Endothelial cell of umbilical vein (primary cell): ENCODE measurements at regions not wholly inside any gene's neighbourhood (a gene's known extent, or its start where the extent isn't known, plus 50 kb on each side); places are given as distances from the start of the nearest gene placed in this dataset.

ENCODE experiments used
- BruUV-seq: library from RNA; stranded (reverse); fragments of 400-500 nt; replicated peaks from 2 replicates; lab custom pipeline; 2021; lab: Mats Ljungman, UMichigan
- CTCF ChIA-PET: fragments of 300-600, 350-600 bp; sonication (Branson Sonifier 250); formaldehyde crosslinking; loops from one replicate; lab custom pipeline; 2021; ENCODE audit warnings: antibody characterized with exemption, inconsistent platforms; lab: Charles Lee
- POLR2A ChIA-PET: fragments of 300-600, 350-600 bp; sonication (Branson Sonifier 250); formaldehyde crosslinking; loops from one replicate; lab custom pipeline; 2021; ENCODE audit warnings: antibody characterized with exemption, inconsistent platforms; lab: Charles Lee
- DNase-seq: peaks from one replicate; pipeline ENCODE4 v3.0.0-alpha.2; 2011; ENCODE audit warnings: low read depth, low spot score
- FAIRE-seq: peaks from 2 replicates; lab custom pipeline; 2011; peaks lifted over from hg19 to GRCh38; lab: Jason Lieb, UNC
- H2AFZ ChIP-seq: 2 replicates; pipeline ENCODE4 v1.6.0; 2012; ENCODE audit warnings: low read depth, low read length, control low read depth, inconsistent platforms
- H3K27ac ChIP-seq: 2 replicates; pipeline ENCODE4 v1.5.1; 2011; ENCODE audit warnings: low read depth, mild to moderate bottlenecking, control low read depth, low read length, moderate library complexity; ENCODE audit not compliant: insufficient read depth
- H3K27me3 ChIP-seq, 2 experiments: 2 replicates each; pipeline versions ENCODE4 v1.6.0 to v1.6.1; 2011; ENCODE audit warnings: low read length in 2 of 2, mixed read lengths in 1 of 2; ENCODE audit not compliant: control insufficient read depth in 2 of 2, insufficient read depth in 2 of 2
- H3K36me3 ChIP-seq, 2 experiments: 2 replicates in 1 of 2; 3 replicates in 1 of 2; pipeline ENCODE4 v1.5.1; 2011; ENCODE audit warnings: low read length in 2 of 2, mild to moderate bottlenecking in 1 of 2, moderate library complexity in 1 of 2; ENCODE audit not compliant: control insufficient read depth in 2 of 2, insufficient read depth in 2 of 2; ENCODE audit errors: extremely low read depth in 1 of 2
- H3K4me1 ChIP-seq: 3 replicates; pipeline ENCODE4 v1.5.1; 2011; ENCODE audit warnings: mild to moderate bottlenecking, low read length; ENCODE audit not compliant: control insufficient read depth, insufficient read depth; ENCODE audit errors: extremely low read depth
- H3K4me2 ChIP-seq: 2 replicates; pipeline ENCODE4 v1.6.1; 2011; ENCODE audit warnings: low read length, control low read depth, mixed read lengths; ENCODE audit not compliant: insufficient read depth
- H3K4me3 ChIP-seq, 3 experiments: fragments of 200-600 bp in 1 of 3; sonication (generic), shearing (Covaris generic) in 1 of 3; replicated peaks in 1 of 3; 2 replicates each; pipeline ENCODE4 v1.5.1; 2011 to 2016; ENCODE audit warnings: control low read depth in 3 of 3, low read length in 3 of 3, mild to moderate bottlenecking in 2 of 3, inconsistent platforms in 1 of 3, low read depth in 1 of 3, moderate library complexity in 1 of 3; ENCODE audit not compliant: insufficient read depth in 1 of 3
- H3K79me2 ChIP-seq: 2 replicates; pipeline ENCODE4 v1.6.0; 2012; ENCODE audit warnings: low read length, inconsistent platforms; ENCODE audit not compliant: control insufficient read depth, insufficient read depth
- H3K9ac ChIP-seq: replicated peaks from 2 replicates; pipeline ENCODE3; 2011; ENCODE audit warnings: low read length, control low read depth; ENCODE audit not compliant: insufficient read depth; ENCODE audit errors: extremely low read depth
- H3K9me1 ChIP-seq: replicated peaks from 3 replicates; pipeline ENCODE4 v1.6.0; 2011; ENCODE audit warnings: mild to moderate bottlenecking, low read length; ENCODE audit not compliant: control insufficient read depth, insufficient read depth; ENCODE audit errors: extremely low read depth
- H3K9me3 ChIP-seq: replicated peaks from 2 replicates; pipeline ENCODE4 v1.5.1; 2012; ENCODE audit warnings: low read length, inconsistent platforms; ENCODE audit not compliant: control insufficient read depth, insufficient read depth
- H4K20me1 ChIP-seq: replicated peaks from 2 replicates; pipeline ENCODE3; 2011; ENCODE audit warnings: mild to moderate bottlenecking, low read length; ENCODE audit not compliant: control insufficient read depth, insufficient read depth; ENCODE audit errors: extremely low read depth
- CTCF ChIP-seq, 2 donors: IDR thresholded peaks; 1 replicate in 1 of 2; 2 replicates in 1 of 2; pipeline ENCODE4 v1.5.1; 2011; ENCODE audit warnings: low read length in 2 of 2, mild to moderate bottlenecking in 2 of 2, moderate library complexity in 2 of 2, control low read depth in 1 of 2, inconsistent platforms in 1 of 2, low read depth in 1 of 2; ENCODE audit not compliant: insufficient read depth in 1 of 2; ENCODE audit errors: extremely low read depth in 1 of 2
- EZH2 ChIP-seq: IDR thresholded peaks from 2 replicates; pipeline ENCODE4 v1.6.1; 2012; ENCODE audit warnings: borderline replicate concordance, low read depth, mild to moderate bottlenecking, moderate library complexity, low read length, inconsistent platforms; ENCODE audit not compliant: severe bottlenecking
- FOS ChIP-seq: IDR thresholded peaks from 2 replicates; pipeline ENCODE4 v1.6.1; 2011; ENCODE audit warnings: mild to moderate bottlenecking, low read length, moderate library complexity, borderline replicate concordance; ENCODE audit not compliant: insufficient read depth
- GATA2 ChIP-seq: IDR thresholded peaks from 2 replicates; pipeline ENCODE4 v1.7.0; 2011; ENCODE audit warnings: low read depth, mild to moderate bottlenecking, moderate library complexity, mixed read lengths, low read length; ENCODE audit not compliant: insufficient read length, insufficient read depth
- JUN ChIP-seq: IDR thresholded peaks from 2 replicates; pipeline ENCODE4 v1.6.1; 2011; ENCODE audit warnings: borderline replicate concordance, low read depth; ENCODE audit not compliant: insufficient read length, insufficient read depth
- MAX ChIP-seq: IDR thresholded peaks from 2 replicates; pipeline ENCODE4 v1.6.1; 2011; ENCODE audit not compliant: insufficient read depth, insufficient read length
- MYC ChIP-seq: IDR thresholded peaks from one replicate; pipeline ENCODE4 v1.6.1; 2011; ENCODE audit warnings: mild to moderate bottlenecking, low read depth, low read length
- POLR2A ChIP-seq: IDR thresholded peaks from 2 replicates; pipeline ENCODE4 v1.6.1; 2012; ENCODE audit warnings: low read depth, mild to moderate bottlenecking, control low read depth, low read length
- POLR2AphosphoS5 ChIP-seq: IDR thresholded peaks from 2 replicates; pipeline ENCODE4 v1.6.1; 2012; ENCODE audit warnings: low read depth, mild to moderate bottlenecking, control low read depth, low read length, moderate library complexity; ENCODE audit not compliant: insufficient read depth
- dilution Hi-C: fragments of 300-500 bp; cut with MboI; formaldehyde crosslinking; loops from one replicate; pipeline ENCODE4 v1.15.0; 2019; ENCODE audit warnings: low sequenced_read_pairs; ENCODE audit not compliant: extremely low pct_ligation_motif_present
- intact Hi-C: fragments of 100-400 bp; cut with micrococcal nuclease; formaldehyde crosslinking; loops from one replicate; pipeline ENCODE4 v1.10.0; 2022

GRCh38 chr2:146417942-146418341, 1426.9 kb upstream of the ACVR2A start:
- FAIRE-seq, result no peak
- ChIA-PET CTCF (no interaction called here), POLR2A (no interaction called here)
- no peak overlapping the region for H2AFZ ChIP-seq
- intact Hi-C loops (no loop called here), dilution Hi-C loops (no loop called here)
- H3K36me3 ChIP-seq, result no peaks in the 10 kb centered on the region
- H3K9ac ChIP-seq, result no peak overlapping the region
- TF ChIP-seq POLR2A (no peak), EZH2 (no peak)
- BruUV-seq, result no TSS peak
- no peaks in the 10 kb centered on the region for H3K9me3 ChIP-seq
- H4K20me1 ChIP-seq, result no peaks in the 10 kb centered on the region
- no peaks in the 10 kb centered on the region for H3K4me1 ChIP-seq
- no peak overlapping the region for H3K27ac ChIP-seq
- DNase-seq, result no peak
- no peaks in the 10 kb centered on the region for H3K27me3 ChIP-seq
- H3K9me1 ChIP-seq, result no peaks in the 10 kb centered on the region
- H3K79me2 ChIP-seq, result no peaks in the 10 kb centered on the region
- H3K4me2 ChIP-seq, result no peak overlapping the region
- no peak overlapping the region for H3K4me3 ChIP-seq

GRCh38 chr2:146415291-146415690, 1429.5 kb upstream of the ACVR2A start:
- no peaks in the 10 kb centered on the region for H3K27me3 ChIP-seq
- FAIRE-seq, result no peak
- no peak overlapping the region for H3K27ac ChIP-seq
- no peak overlapping the region for H2AFZ ChIP-seq
- H3K36me3 ChIP-seq, result no peaks in the 10 kb centered on the region
- H4K20me1 ChIP-seq, result no peaks in the 10 kb centered on the region
- no peak for DNase-seq
- TF ChIP-seq POLR2AphosphoS5 (no peak), MYC (no peak), GATA2 (no peak), POLR2A (no peak), EZH2 (no peak), CTCF (IDR thresholded peaks at IDR 0.05; ENCODE audit: extremely low read depth in 1 of 2, insufficient read depth in 1 of 2, low read depth in 1 of 2, low read length in 2 of 2) (no peak), JUN (no peak), FOS (no peak), MAX (no peak)
- H3K9me3 ChIP-seq, result no peaks in the 10 kb centered on the region
- no peak overlapping the region for H3K4me3 ChIP-seq
- no peaks in the 10 kb centered on the region for H3K9me1 ChIP-seq
- intact Hi-C loops (no loop called here), dilution Hi-C loops (no loop called here)
- no TSS peak for BruUV-seq
- H3K4me2 ChIP-seq, result no peak overlapping the region
- ChIA-PET CTCF (interaction anchor here (0.9 to 2.2 kb wide), 3 partner anchors 13 to 28 kb away, joined by 3 to 10 read pairs (median 4); no protein-coding TSS in a partner anchor), POLR2A (no interaction called here)
- no peak overlapping the region for H3K9ac ChIP-seq
- no peaks in the 10 kb centered on the region for H3K4me1 ChIP-seq
- H3K79me2 ChIP-seq, result no peaks in the 10 kb centered on the region
